H1 (cell line): ENCODE measurements at regions not wholly inside any gene's neighbourhood (a gene's known extent, or its start where the extent isn't known, plus 50 kb on each side); places are given as distances from the start of the nearest gene placed in this dataset.

Source experiments
- ASH2L ChIP-seq: fragments of 200-600, 300-600 bp; sonication (generic); IDR thresholded peaks from one replicate; pipeline ENCODE4 v1.7.1; 2017; ENCODE audit warnings: low read length
- ATF2 ChIP-seq: IDR thresholded peaks from 2 replicates; pipeline ENCODE4 v1.6.1; 2012; ENCODE audit warnings: low read length, inconsistent platforms
- CHD1 ChIP-seq: IDR thresholded peaks from 2 replicates; pipeline ENCODE4 v1.6.1; 2012; ENCODE audit warnings: low read depth, low read length, improper control_type of control experiment
- CHD7 ChIP-seq: fragments of 300-600 bp; sonication (generic); IDR thresholded peaks from 2 replicates; pipeline ENCODE4 v1.7.1; 2012; ENCODE audit warnings: low read length, moderate library complexity, mild to moderate bottlenecking, inconsistent platforms; ENCODE audit not compliant: insufficient replicate concordance
- MAFK ChIP-seq: IDR thresholded peaks from 2 replicates; pipeline ENCODE4 v1.6.1; 2012; ENCODE audit warnings: low read depth, mild to moderate bottlenecking, improper control_type of control experiment, low read length
- RAD21 ChIP-seq, 2 experiments: IDR thresholded peaks in 1 of 2; conservative IDR thresholded peaks in 1 of 2; 2 replicates each; pipeline ENCODE4 v1.6.1; 2011; ENCODE audit warnings: low read depth in 2 of 2, low read length in 2 of 2, improper control_type of control experiment in 1 of 2, inconsistent platforms in 1 of 2, mild to moderate bottlenecking in 1 of 2, moderate library complexity in 1 of 2
- RFX5 ChIP-seq: IDR thresholded peaks from 2 replicates; pipeline ENCODE4 v1.6.1; 2011; ENCODE audit warnings: low read depth, low read length, improper control_type of control experiment, borderline replicate concordance
- SIRT6 ChIP-seq: IDR thresholded peaks from one replicate; pipeline ENCODE4 v1.7.1; 2012; ENCODE audit warnings: low read length, inconsistent platforms
- SP4 ChIP-seq: IDR thresholded peaks from 2 replicates; pipeline ENCODE4 v1.6.1; 2012; ENCODE audit warnings: low read length, inconsistent platforms
- TBP ChIP-seq: IDR thresholded peaks from 2 replicates; pipeline ENCODE4 v1.6.1; 2011; ENCODE audit warnings: low read depth, low read length, improper control_type of control experiment

- TF ChIP-seq CHD7 (no peak), ASH2L (peak; percentile 66), MAFK (no peak), CHD1 (no peak), SP4 (no peak), TBP (no peak), ATF2 (no peak), RFX5 (no peak), SIRT6 (no peak), RAD21 (IDR thresholded peaks at IDR 0.05 in 1 of 2, conservative IDR thresholded peaks at IDR 0.05 in 1 of 2; ENCODE audit: low read depth in 2 of 2, low read length in 2 of 2) (peak in 1 of 2 experiments; percentile 26; a peak in 2 of 4 replicates)
Measured at GRCh38 chr5:87770601-87771121, 357.9 kb upstream of the CCNH start (continued).
